ENCODE measurements at regions not wholly inside any gene's neighbourhood (a gene's known extent, or its start where the extent isn't known, plus 50 kb on each side); places are given as distances from the start of the nearest gene placed in this dataset.

GRCh38 chr16:66079671-66080334 lies 286.7 kb upstream of the CDH5 start:
- no peak for DNase-seq (ENCODE audit: low read depth in 4 of 4, low spot score in 3 of 4)

- DNase-seq (ENCODE audit: low read depth in 4 of 4, low spot score in 3 of 4): peak in 3 of 4 donors; percentile 46 to 62 (median 54)
These were observed 296.2 kb upstream of the CDH5 start for GRCh38 chr16:66070140-66070917.

GRCh38 chr16:66069587-66069986 lies 296.9 kb upstream of the CDH5 start:
- no peak for DNase-seq (ENCODE audit: low read depth in 4 of 4, low spot score in 3 of 4)

DNA sequence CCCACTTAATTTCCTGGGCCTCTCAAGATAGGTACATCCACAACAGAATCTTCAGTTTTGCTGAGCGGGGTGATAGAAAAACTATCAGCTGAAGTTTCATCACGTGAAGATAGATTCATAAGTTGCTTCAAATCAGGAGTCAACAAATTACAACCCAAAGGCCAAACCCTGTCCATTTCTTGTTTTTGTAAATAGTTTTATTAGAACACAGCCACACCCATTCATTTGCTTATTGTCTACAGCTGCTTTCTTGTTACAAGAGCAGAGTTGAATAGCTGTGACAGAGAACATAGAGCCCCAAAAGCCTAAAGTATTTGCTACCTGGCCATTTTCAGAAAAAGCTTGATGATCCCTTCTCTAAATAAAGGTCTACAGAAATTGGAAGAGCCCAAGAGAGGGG lies 300.1 kb upstream of the CDH5 start:
- DNase-seq (ENCODE audit: low read depth in 4 of 4, low spot score in 3 of 4): no peak

DNA sequence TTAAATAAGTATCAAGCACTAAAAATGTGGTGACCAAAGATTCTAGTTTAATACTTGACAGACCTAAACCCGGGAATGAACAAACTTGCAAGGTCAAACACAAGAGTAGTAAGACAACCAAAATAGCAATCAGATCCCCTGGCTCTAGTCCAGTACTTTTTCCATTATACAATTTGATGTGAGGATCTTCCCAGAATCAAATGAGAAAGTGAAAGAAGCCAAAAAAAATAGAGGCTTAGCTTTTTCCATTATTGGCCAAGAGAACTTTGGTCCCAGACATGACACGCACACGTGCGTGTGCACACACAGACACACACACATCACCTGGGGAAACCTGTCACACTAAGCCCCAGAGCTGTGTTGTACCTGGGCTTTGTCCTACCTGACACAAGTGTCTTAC lies 300.6 kb upstream of the CDH5 start:
- DNase-seq (ENCODE audit: low read depth in 4 of 4, low spot score in 3 of 4): no peak

DNA sequence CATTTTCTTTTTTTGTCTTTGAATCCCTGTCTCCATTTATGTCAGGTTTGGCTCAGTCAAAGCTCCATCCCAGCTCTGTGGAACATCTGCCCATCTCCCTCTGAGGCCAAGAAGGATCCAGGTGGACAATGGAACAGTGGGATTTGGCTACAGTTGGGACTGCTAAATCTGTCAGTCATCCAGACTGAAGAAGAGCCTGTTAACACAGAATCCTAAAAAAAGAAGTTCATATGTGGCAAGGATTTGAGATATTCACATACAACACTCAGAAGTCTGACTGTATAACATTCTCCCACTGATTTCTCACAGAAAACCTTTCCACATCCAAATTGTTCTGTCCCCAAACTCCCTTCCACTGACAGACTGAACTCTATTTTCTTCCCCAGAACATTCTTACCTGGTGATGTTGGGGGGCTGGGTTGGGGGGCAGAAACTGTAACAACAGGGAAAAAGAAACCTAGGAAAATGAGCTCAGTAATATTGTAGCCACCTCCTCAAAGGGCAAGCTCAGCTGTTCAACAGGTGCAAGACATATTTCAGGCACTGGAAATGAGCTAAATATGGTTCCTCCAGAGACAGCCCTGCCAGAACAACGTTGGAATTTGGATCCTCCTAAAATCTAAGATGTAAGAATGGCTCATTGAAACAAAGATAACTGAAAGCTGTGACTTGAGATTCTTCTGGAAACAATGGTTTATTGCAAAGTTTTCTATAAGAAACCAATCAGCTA lies 301.5 kb upstream of the CDH5 start:
- no peak for DNase-seq (ENCODE audit: low read depth in 4 of 4, low spot score in 3 of 4)

DNA sequence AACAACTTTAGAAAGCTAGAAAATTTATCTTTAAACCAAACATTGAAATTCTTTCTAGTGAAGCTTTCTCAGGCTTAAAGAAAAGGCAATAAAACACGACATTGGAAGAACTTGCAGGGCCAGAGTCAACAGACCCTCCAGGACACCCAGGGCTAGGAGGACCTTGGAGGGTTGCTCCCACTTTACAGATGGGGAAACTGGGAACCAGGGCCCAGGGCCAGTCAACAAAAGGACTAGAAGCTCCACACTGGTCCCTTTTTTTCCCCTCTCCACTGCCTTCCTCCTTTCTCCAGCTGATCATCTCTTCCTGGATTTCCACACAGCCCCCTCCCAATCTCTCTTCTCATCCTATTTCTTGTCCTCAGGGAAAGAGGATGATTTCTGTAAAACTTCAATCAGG lies 307.7 kb upstream of the CDH5 start:
- no peak for DNase-seq (ENCODE audit: low read depth in 4 of 4, low spot score in 3 of 4)

- DNase-seq (ENCODE audit: low read depth in 4 of 4, low spot score in 3 of 4): peak in 3 of 4 donors; percentile 38 to 59 (median 48)
These were observed 308.3 kb upstream of the CDH5 start for GRCh38 chr16:66058172-66058691.

GRCh38 chr16:66057057-66057456 lies 309.4 kb upstream of the CDH5 start:
- no peak for DNase-seq (ENCODE audit: low read depth in 4 of 4, low spot score in 3 of 4)

- DNase-seq (ENCODE audit: low read depth in 4 of 4, low spot score in 3 of 4): no peak
These were observed 312.4 kb upstream of the CDH5 start for GRCh38 chr16:66054095-66054494.

GRCh38 chr16:66052745-66053144 lies 313.7 kb upstream of the CDH5 start:
- no peak for DNase-seq (ENCODE audit: low read depth in 4 of 4, low spot score in 3 of 4)

DNA sequence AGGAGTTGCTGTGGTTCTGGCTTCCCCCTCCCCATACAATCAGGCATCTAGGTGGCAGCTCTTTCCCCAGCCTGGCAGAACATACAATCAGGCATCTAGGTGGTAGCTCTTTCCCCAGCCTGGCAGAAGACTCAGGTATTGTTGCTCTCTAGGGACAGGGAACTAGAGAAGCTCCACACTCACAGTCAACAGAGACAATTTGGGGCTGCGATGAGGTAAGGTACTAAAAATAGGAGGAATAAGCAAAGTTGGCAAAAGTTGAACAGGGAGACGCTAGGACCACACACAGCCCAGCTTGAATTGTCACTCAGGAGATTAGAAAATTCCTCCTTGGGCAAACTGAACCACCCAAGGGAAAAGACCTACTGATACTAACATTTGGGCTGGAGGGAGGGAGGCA lies 315.5 kb upstream of the CDH5 start:
- no peak for DNase-seq (ENCODE audit: low read depth in 4 of 4, low spot score in 3 of 4)

DNA sequence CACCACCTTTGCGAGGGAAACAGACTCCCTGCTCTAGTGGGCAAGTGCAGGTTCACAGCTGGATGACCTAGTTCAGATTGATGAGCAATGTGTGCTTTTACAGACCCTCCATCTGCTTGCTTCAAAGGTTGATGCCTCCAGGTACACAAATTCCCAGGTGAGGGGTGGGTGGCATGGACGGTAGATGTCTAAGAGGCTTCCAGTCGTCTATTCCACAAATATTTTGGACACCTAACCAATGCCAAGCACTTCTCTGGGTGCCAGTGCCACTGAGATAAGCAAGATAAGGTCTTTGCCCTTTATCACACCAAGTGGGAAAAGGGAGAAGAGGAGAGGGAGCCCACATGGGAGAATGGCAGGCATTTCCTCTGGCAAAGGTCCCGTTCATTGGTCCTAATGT lies 316.6 kb upstream of the CDH5 start:
- no peak for DNase-seq (ENCODE audit: low read depth in 4 of 4, low spot score in 3 of 4)

- no peak for DNase-seq (ENCODE audit: low read depth in 4 of 4, low spot score in 3 of 4)
These were observed 320.9 kb upstream of the CDH5 start for GRCh38 chr16:66045626-66046025.

GRCh38 chr16:66044556-66044955 lies 321.9 kb upstream of the CDH5 start:
- DNase-seq (ENCODE audit: low read depth in 4 of 4, low spot score in 3 of 4): no peak

GRCh38 chr16:66044089-66044488 lies 322.4 kb upstream of the CDH5 start:
- no peak for DNase-seq (ENCODE audit: low read depth in 4 of 4, low spot score in 3 of 4)

DNA sequence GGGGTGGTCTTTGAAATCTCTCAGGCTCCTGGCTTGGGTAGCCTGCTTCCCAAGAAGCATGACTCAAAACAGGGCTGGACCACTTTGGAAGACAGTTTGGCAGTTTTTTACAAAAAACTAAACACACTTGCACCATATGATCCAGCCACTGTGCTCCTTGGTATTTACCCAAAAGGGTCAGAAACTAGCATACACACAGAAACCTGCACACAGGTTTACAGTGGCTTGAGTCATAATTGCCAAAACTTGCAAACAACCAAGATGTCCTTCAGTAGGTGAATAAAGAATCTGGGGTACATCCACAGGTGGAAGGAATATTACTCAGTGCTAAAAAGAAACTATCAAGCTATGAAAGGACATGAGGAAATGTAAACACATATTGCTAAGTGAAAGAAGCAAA lies 323.2 kb upstream of the CDH5 start:
- DNase-seq (ENCODE audit: low read depth in 4 of 4, low spot score in 3 of 4): no peak

GRCh38 chr16:66042341-66042740 lies 324.1 kb upstream of the CDH5 start:
- no peak for DNase-seq (ENCODE audit: low read depth in 4 of 4, low spot score in 3 of 4)

GRCh38 chr16:66041907-66042306 lies 324.6 kb upstream of the CDH5 start:
- DNase-seq (ENCODE audit: low read depth in 4 of 4, low spot score in 3 of 4): no peak

DNA sequence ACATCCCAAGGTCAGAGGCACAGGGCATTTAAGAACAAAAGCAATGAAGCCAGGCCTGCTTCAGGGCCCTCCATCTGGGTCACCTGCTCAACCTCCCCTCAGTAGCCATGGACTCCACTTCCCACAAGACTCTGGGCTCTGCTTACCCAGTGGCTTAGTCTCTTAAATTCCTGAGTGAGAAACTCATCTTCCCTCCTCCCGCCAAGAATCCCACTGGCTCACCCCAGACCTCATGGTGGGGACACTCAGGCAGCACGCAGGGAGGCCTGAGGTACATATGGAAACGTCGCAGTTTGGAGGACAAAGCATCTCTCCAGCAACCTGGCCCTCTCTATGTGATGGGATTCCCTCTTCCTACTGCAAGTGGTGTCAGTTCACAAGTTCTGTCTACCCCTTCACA lies 326.7 kb upstream of the CDH5 start:
- no peak for DNase-seq (ENCODE audit: low read depth in 4 of 4, low spot score in 3 of 4)
